Endothelial cell of umbilical vein (primary cell): ENCODE measurements at regions not wholly inside any gene's neighbourhood (a gene's known extent, or its start where the extent isn't known, plus 50 kb on each side); places are given as distances from the start of the nearest gene placed in this dataset.

ENCODE experiments used
- BruUV-seq: library from RNA; stranded (reverse); fragments of 400-500 nt; replicated peaks from 2 replicates; lab custom pipeline; 2021; lab: Mats Ljungman, UMichigan
- CTCF ChIA-PET: fragments of 300-600, 350-600 bp; sonication (Branson Sonifier 250); formaldehyde crosslinking; loops from one replicate; lab custom pipeline; 2021; ENCODE audit warnings: antibody characterized with exemption, inconsistent platforms; lab: Charles Lee
- POLR2A ChIA-PET: fragments of 300-600, 350-600 bp; sonication (Branson Sonifier 250); formaldehyde crosslinking; loops from one replicate; lab custom pipeline; 2021; ENCODE audit warnings: antibody characterized with exemption, inconsistent platforms; lab: Charles Lee
- DNase-seq: peaks from one replicate; pipeline ENCODE4 v3.0.0-alpha.2; 2011; ENCODE audit warnings: low read depth, low spot score
- FAIRE-seq: peaks from 2 replicates; lab custom pipeline; 2011; peaks lifted over from hg19 to GRCh38; lab: Jason Lieb, UNC
- H2AFZ ChIP-seq: 2 replicates; pipeline ENCODE4 v1.6.0; 2012; ENCODE audit warnings: low read depth, low read length, control low read depth, inconsistent platforms
- H3K27ac ChIP-seq: 2 replicates; pipeline ENCODE4 v1.5.1; 2011; ENCODE audit warnings: low read depth, mild to moderate bottlenecking, control low read depth, low read length, moderate library complexity; ENCODE audit not compliant: insufficient read depth
- H3K27me3 ChIP-seq, 2 experiments: 2 replicates each; pipeline versions ENCODE4 v1.6.0 to v1.6.1; 2011; ENCODE audit warnings: low read length in 2 of 2, mixed read lengths in 1 of 2; ENCODE audit not compliant: control insufficient read depth in 2 of 2, insufficient read depth in 2 of 2
- H3K36me3 ChIP-seq, 2 experiments: 2 replicates in 1 of 2; 3 replicates in 1 of 2; pipeline ENCODE4 v1.5.1; 2011; ENCODE audit warnings: low read length in 2 of 2, mild to moderate bottlenecking in 1 of 2, moderate library complexity in 1 of 2; ENCODE audit not compliant: control insufficient read depth in 2 of 2, insufficient read depth in 2 of 2; ENCODE audit errors: extremely low read depth in 1 of 2
- H3K4me1 ChIP-seq: 3 replicates; pipeline ENCODE4 v1.5.1; 2011; ENCODE audit warnings: mild to moderate bottlenecking, low read length; ENCODE audit not compliant: control insufficient read depth, insufficient read depth; ENCODE audit errors: extremely low read depth
- H3K4me2 ChIP-seq: 2 replicates; pipeline ENCODE4 v1.6.1; 2011; ENCODE audit warnings: low read length, control low read depth, mixed read lengths; ENCODE audit not compliant: insufficient read depth
- H3K4me3 ChIP-seq, 3 experiments: fragments of 200-600 bp in 1 of 3; sonication (generic), shearing (Covaris generic) in 1 of 3; replicated peaks in 1 of 3; 2 replicates each; pipeline ENCODE4 v1.5.1; 2011 to 2016; ENCODE audit warnings: control low read depth in 3 of 3, low read length in 3 of 3, mild to moderate bottlenecking in 2 of 3, inconsistent platforms in 1 of 3, low read depth in 1 of 3, moderate library complexity in 1 of 3; ENCODE audit not compliant: insufficient read depth in 1 of 3
- H3K79me2 ChIP-seq: 2 replicates; pipeline ENCODE4 v1.6.0; 2012; ENCODE audit warnings: low read length, inconsistent platforms; ENCODE audit not compliant: control insufficient read depth, insufficient read depth
- H3K9ac ChIP-seq: replicated peaks from 2 replicates; pipeline ENCODE3; 2011; ENCODE audit warnings: low read length, control low read depth; ENCODE audit not compliant: insufficient read depth; ENCODE audit errors: extremely low read depth
- H3K9me1 ChIP-seq: replicated peaks from 3 replicates; pipeline ENCODE4 v1.6.0; 2011; ENCODE audit warnings: mild to moderate bottlenecking, low read length; ENCODE audit not compliant: control insufficient read depth, insufficient read depth; ENCODE audit errors: extremely low read depth
- H3K9me3 ChIP-seq: replicated peaks from 2 replicates; pipeline ENCODE4 v1.5.1; 2012; ENCODE audit warnings: low read length, inconsistent platforms; ENCODE audit not compliant: control insufficient read depth, insufficient read depth
- H4K20me1 ChIP-seq: replicated peaks from 2 replicates; pipeline ENCODE3; 2011; ENCODE audit warnings: mild to moderate bottlenecking, low read length; ENCODE audit not compliant: control insufficient read depth, insufficient read depth; ENCODE audit errors: extremely low read depth
- CTCF ChIP-seq, 2 donors: IDR thresholded peaks; 1 replicate in 1 of 2; 2 replicates in 1 of 2; pipeline ENCODE4 v1.5.1; 2011; ENCODE audit warnings: low read length in 2 of 2, mild to moderate bottlenecking in 2 of 2, moderate library complexity in 2 of 2, control low read depth in 1 of 2, inconsistent platforms in 1 of 2, low read depth in 1 of 2; ENCODE audit not compliant: insufficient read depth in 1 of 2; ENCODE audit errors: extremely low read depth in 1 of 2
- EZH2 ChIP-seq: IDR thresholded peaks from 2 replicates; pipeline ENCODE4 v1.6.1; 2012; ENCODE audit warnings: borderline replicate concordance, low read depth, mild to moderate bottlenecking, moderate library complexity, low read length, inconsistent platforms; ENCODE audit not compliant: severe bottlenecking
- FOS ChIP-seq: IDR thresholded peaks from 2 replicates; pipeline ENCODE4 v1.6.1; 2011; ENCODE audit warnings: mild to moderate bottlenecking, low read length, moderate library complexity, borderline replicate concordance; ENCODE audit not compliant: insufficient read depth
- GATA2 ChIP-seq: IDR thresholded peaks from 2 replicates; pipeline ENCODE4 v1.7.0; 2011; ENCODE audit warnings: low read depth, mild to moderate bottlenecking, moderate library complexity, mixed read lengths, low read length; ENCODE audit not compliant: insufficient read length, insufficient read depth
- JUN ChIP-seq: IDR thresholded peaks from 2 replicates; pipeline ENCODE4 v1.6.1; 2011; ENCODE audit warnings: borderline replicate concordance, low read depth; ENCODE audit not compliant: insufficient read length, insufficient read depth
- MAX ChIP-seq: IDR thresholded peaks from 2 replicates; pipeline ENCODE4 v1.6.1; 2011; ENCODE audit not compliant: insufficient read depth, insufficient read length
- MYC ChIP-seq: IDR thresholded peaks from one replicate; pipeline ENCODE4 v1.6.1; 2011; ENCODE audit warnings: mild to moderate bottlenecking, low read depth, low read length
- POLR2A ChIP-seq: IDR thresholded peaks from 2 replicates; pipeline ENCODE4 v1.6.1; 2012; ENCODE audit warnings: low read depth, mild to moderate bottlenecking, control low read depth, low read length
- POLR2AphosphoS5 ChIP-seq: IDR thresholded peaks from 2 replicates; pipeline ENCODE4 v1.6.1; 2012; ENCODE audit warnings: low read depth, mild to moderate bottlenecking, control low read depth, low read length, moderate library complexity; ENCODE audit not compliant: insufficient read depth
- dilution Hi-C: fragments of 300-500 bp; cut with MboI; formaldehyde crosslinking; loops from one replicate; pipeline ENCODE4 v1.15.0; 2019; ENCODE audit warnings: low sequenced_read_pairs; ENCODE audit not compliant: extremely low pct_ligation_motif_present
- intact Hi-C: fragments of 100-400 bp; cut with micrococcal nuclease; formaldehyde crosslinking; loops from one replicate; pipeline ENCODE4 v1.10.0; 2022

- DNase-seq = no peak
- Histone ChIP-seq H3K4me3 (no peak overlapping the region), H3K27ac (no peak overlapping the region), H3K9ac (no peak overlapping the region), H4K20me1 (no peaks in the 10 kb centered on the region), H3K36me3 (no peaks in the 10 kb centered on the region), H3K9me3 (no peaks in the 10 kb centered on the region), H3K79me2 (no peaks in the 10 kb centered on the region), H3K9me1 (no peaks in the 10 kb centered on the region), H3K4me1 (no peaks in the 10 kb centered on the region), H3K4me2 (no peak overlapping the region), H3K27me3 (peaks cover 0 to 2% of the 10 kb centered on the region in 2 experiments), H2AFZ (no peak overlapping the region)
- no TSS peak for BruUV-seq
- intact Hi-C loops (no loop called here), dilution Hi-C loops (no loop called here)
- TF ChIP-seq JUN (no peak), POLR2A (no peak), MAX (no peak), POLR2AphosphoS5 (no peak), GATA2 (no peak), EZH2 (no peak), FOS (no peak), CTCF (IDR thresholded peaks at IDR 0.05; ENCODE audit: extremely low read depth in 1 of 2, insufficient read depth in 1 of 2, low read depth in 1 of 2, low read length in 2 of 2) (no peak), MYC (no peak)
- no peak for FAIRE-seq
- POLR2A ChIA-PET = no interaction called here
- CTCF ChIA-PET = interaction anchor here (0.6 to 1.6 kb wide), 3 partner anchors 17 to 23 kb away, joined by 3 to 6 read pairs (median 3); no protein-coding TSS in a partner anchor
Observed at GRCh38 chr12:98244136-98244535, 271.3 kb upstream of the TMPO start.
